Endothelial cell of umbilical vein (primary cell): ENCODE measurements at regions not wholly inside any gene's neighbourhood (a gene's known extent, or its start where the extent isn't known, plus 50 kb on each side); places are given as distances from the start of the nearest gene placed in this dataset.
"Not testable (repeated sequence)": the region's sequence is repeated elsewhere in the genome, so short reads cannot be mapped to it uniquely, and the experiment has no call there.

Source experiments
- BruUV-seq: library from RNA; stranded (reverse); fragments of 400-500 nt; replicated peaks from 2 replicates; lab custom pipeline; 2021; lab: Mats Ljungman, UMichigan
- CTCF ChIA-PET: fragments of 300-600, 350-600 bp; sonication (Branson Sonifier 250); formaldehyde crosslinking; loops from one replicate; lab custom pipeline; 2021; ENCODE audit warnings: antibody characterized with exemption, inconsistent platforms; lab: Charles Lee
- POLR2A ChIA-PET: fragments of 300-600, 350-600 bp; sonication (Branson Sonifier 250); formaldehyde crosslinking; loops from one replicate; lab custom pipeline; 2021; ENCODE audit warnings: antibody characterized with exemption, inconsistent platforms; lab: Charles Lee
- DNase-seq: peaks from one replicate; pipeline ENCODE4 v3.0.0-alpha.2; 2011; ENCODE audit warnings: low read depth, low spot score
- FAIRE-seq: peaks from 2 replicates; lab custom pipeline; 2011; peaks lifted over from hg19 to GRCh38; lab: Jason Lieb, UNC
- H2AFZ ChIP-seq: 2 replicates; pipeline ENCODE4 v1.6.0; 2012; ENCODE audit warnings: low read depth, low read length, control low read depth, inconsistent platforms
- H3K27ac ChIP-seq: 2 replicates; pipeline ENCODE4 v1.5.1; 2011; ENCODE audit warnings: low read depth, mild to moderate bottlenecking, control low read depth, low read length, moderate library complexity; ENCODE audit not compliant: insufficient read depth
- H3K27me3 ChIP-seq, 2 experiments: 2 replicates each; pipeline versions ENCODE4 v1.6.0 to v1.6.1; 2011; ENCODE audit warnings: low read length in 2 of 2, mixed read lengths in 1 of 2; ENCODE audit not compliant: control insufficient read depth in 2 of 2, insufficient read depth in 2 of 2
- H3K36me3 ChIP-seq, 2 experiments: 2 replicates in 1 of 2; 3 replicates in 1 of 2; pipeline ENCODE4 v1.5.1; 2011; ENCODE audit warnings: low read length in 2 of 2, mild to moderate bottlenecking in 1 of 2, moderate library complexity in 1 of 2; ENCODE audit not compliant: control insufficient read depth in 2 of 2, insufficient read depth in 2 of 2; ENCODE audit errors: extremely low read depth in 1 of 2
- H3K4me1 ChIP-seq: 3 replicates; pipeline ENCODE4 v1.5.1; 2011; ENCODE audit warnings: mild to moderate bottlenecking, low read length; ENCODE audit not compliant: control insufficient read depth, insufficient read depth; ENCODE audit errors: extremely low read depth
- H3K4me2 ChIP-seq: 2 replicates; pipeline ENCODE4 v1.6.1; 2011; ENCODE audit warnings: low read length, control low read depth, mixed read lengths; ENCODE audit not compliant: insufficient read depth
- H3K4me3 ChIP-seq, 3 experiments: fragments of 200-600 bp in 1 of 3; sonication (generic), shearing (Covaris generic) in 1 of 3; replicated peaks in 1 of 3; 2 replicates each; pipeline ENCODE4 v1.5.1; 2011 to 2016; ENCODE audit warnings: control low read depth in 3 of 3, low read length in 3 of 3, mild to moderate bottlenecking in 2 of 3, inconsistent platforms in 1 of 3, low read depth in 1 of 3, moderate library complexity in 1 of 3; ENCODE audit not compliant: insufficient read depth in 1 of 3
- H3K79me2 ChIP-seq: 2 replicates; pipeline ENCODE4 v1.6.0; 2012; ENCODE audit warnings: low read length, inconsistent platforms; ENCODE audit not compliant: control insufficient read depth, insufficient read depth
- H3K9ac ChIP-seq: replicated peaks from 2 replicates; pipeline ENCODE3; 2011; ENCODE audit warnings: low read length, control low read depth; ENCODE audit not compliant: insufficient read depth; ENCODE audit errors: extremely low read depth
- H3K9me1 ChIP-seq: replicated peaks from 3 replicates; pipeline ENCODE4 v1.6.0; 2011; ENCODE audit warnings: mild to moderate bottlenecking, low read length; ENCODE audit not compliant: control insufficient read depth, insufficient read depth; ENCODE audit errors: extremely low read depth
- H3K9me3 ChIP-seq: replicated peaks from 2 replicates; pipeline ENCODE4 v1.5.1; 2012; ENCODE audit warnings: low read length, inconsistent platforms; ENCODE audit not compliant: control insufficient read depth, insufficient read depth
- H4K20me1 ChIP-seq: replicated peaks from 2 replicates; pipeline ENCODE3; 2011; ENCODE audit warnings: mild to moderate bottlenecking, low read length; ENCODE audit not compliant: control insufficient read depth, insufficient read depth; ENCODE audit errors: extremely low read depth
- CTCF ChIP-seq, 2 donors: IDR thresholded peaks; 1 replicate in 1 of 2; 2 replicates in 1 of 2; pipeline ENCODE4 v1.5.1; 2011; ENCODE audit warnings: low read length in 2 of 2, mild to moderate bottlenecking in 2 of 2, moderate library complexity in 2 of 2, control low read depth in 1 of 2, inconsistent platforms in 1 of 2, low read depth in 1 of 2; ENCODE audit not compliant: insufficient read depth in 1 of 2; ENCODE audit errors: extremely low read depth in 1 of 2
- EZH2 ChIP-seq: IDR thresholded peaks from 2 replicates; pipeline ENCODE4 v1.6.1; 2012; ENCODE audit warnings: borderline replicate concordance, low read depth, mild to moderate bottlenecking, moderate library complexity, low read length, inconsistent platforms; ENCODE audit not compliant: severe bottlenecking
- FOS ChIP-seq: IDR thresholded peaks from 2 replicates; pipeline ENCODE4 v1.6.1; 2011; ENCODE audit warnings: mild to moderate bottlenecking, low read length, moderate library complexity, borderline replicate concordance; ENCODE audit not compliant: insufficient read depth
- GATA2 ChIP-seq: IDR thresholded peaks from 2 replicates; pipeline ENCODE4 v1.7.0; 2011; ENCODE audit warnings: low read depth, mild to moderate bottlenecking, moderate library complexity, mixed read lengths, low read length; ENCODE audit not compliant: insufficient read length, insufficient read depth
- JUN ChIP-seq: IDR thresholded peaks from 2 replicates; pipeline ENCODE4 v1.6.1; 2011; ENCODE audit warnings: borderline replicate concordance, low read depth; ENCODE audit not compliant: insufficient read length, insufficient read depth
- MAX ChIP-seq: IDR thresholded peaks from 2 replicates; pipeline ENCODE4 v1.6.1; 2011; ENCODE audit not compliant: insufficient read depth, insufficient read length
- MYC ChIP-seq: IDR thresholded peaks from one replicate; pipeline ENCODE4 v1.6.1; 2011; ENCODE audit warnings: mild to moderate bottlenecking, low read depth, low read length
- POLR2A ChIP-seq: IDR thresholded peaks from 2 replicates; pipeline ENCODE4 v1.6.1; 2012; ENCODE audit warnings: low read depth, mild to moderate bottlenecking, control low read depth, low read length
- POLR2AphosphoS5 ChIP-seq: IDR thresholded peaks from 2 replicates; pipeline ENCODE4 v1.6.1; 2012; ENCODE audit warnings: low read depth, mild to moderate bottlenecking, control low read depth, low read length, moderate library complexity; ENCODE audit not compliant: insufficient read depth
- dilution Hi-C: fragments of 300-500 bp; cut with MboI; formaldehyde crosslinking; loops from one replicate; pipeline ENCODE4 v1.15.0; 2019; ENCODE audit warnings: low sequenced_read_pairs; ENCODE audit not compliant: extremely low pct_ligation_motif_present
- intact Hi-C: fragments of 100-400 bp; cut with micrococcal nuclease; formaldehyde crosslinking; loops from one replicate; pipeline ENCODE4 v1.10.0; 2022

DNA sequence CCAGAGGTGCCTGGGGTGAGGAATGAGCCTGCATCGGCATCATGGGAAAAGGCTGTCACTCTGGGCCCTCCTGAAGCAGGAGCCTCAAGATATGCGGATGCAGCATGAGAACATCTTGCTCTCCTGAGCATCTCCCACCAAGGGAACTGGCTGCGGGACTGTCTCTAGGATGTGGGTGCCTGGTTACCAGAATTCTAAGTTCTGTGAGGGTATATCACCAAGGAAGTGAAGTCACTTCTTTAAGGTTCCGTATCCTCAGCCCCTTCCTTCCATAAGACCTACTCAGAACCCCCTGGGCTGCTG is 86.9 kb downstream of the GGTLC2 start:
- Histone ChIP-seq H4K20me1 (no peaks in the 10 kb centered on the region), H3K9ac (no peak overlapping the region), H3K4me3 (no peak overlapping the region), H3K4me2 (no peak overlapping the region), H3K4me1 (no peaks in the 10 kb centered on the region), H2AFZ (no peak overlapping the region), H3K9me3 (no peaks in the 10 kb centered on the region), H3K36me3 (no peaks in the 10 kb centered on the region), H3K27ac (no peak overlapping the region), H3K9me1 (no peaks in the 10 kb centered on the region), H3K27me3 (peaks cover 6 to 15% of the 10 kb centered on the region in 2 experiments), H3K79me2 (no peaks in the 10 kb centered on the region)
- no peak for DNase-seq
- ChIA-PET POLR2A (no interaction called here), CTCF (no interaction called here)
- TF ChIP-seq EZH2 (no peak), POLR2A (no peak), MYC (no peak), JUN (no peak), FOS (no peak), POLR2AphosphoS5 (no peak), CTCF (IDR thresholded peaks at IDR 0.05; ENCODE audit: extremely low read depth in 1 of 2, insufficient read depth in 1 of 2, low read depth in 1 of 2, low read length in 2 of 2) (no peak), MAX (no peak), GATA2 (no peak)
- intact Hi-C loops (no loop called here), dilution Hi-C loops (no loop called here)
- no peak for FAIRE-seq
- no TSS peak for BruUV-seq

DNA sequence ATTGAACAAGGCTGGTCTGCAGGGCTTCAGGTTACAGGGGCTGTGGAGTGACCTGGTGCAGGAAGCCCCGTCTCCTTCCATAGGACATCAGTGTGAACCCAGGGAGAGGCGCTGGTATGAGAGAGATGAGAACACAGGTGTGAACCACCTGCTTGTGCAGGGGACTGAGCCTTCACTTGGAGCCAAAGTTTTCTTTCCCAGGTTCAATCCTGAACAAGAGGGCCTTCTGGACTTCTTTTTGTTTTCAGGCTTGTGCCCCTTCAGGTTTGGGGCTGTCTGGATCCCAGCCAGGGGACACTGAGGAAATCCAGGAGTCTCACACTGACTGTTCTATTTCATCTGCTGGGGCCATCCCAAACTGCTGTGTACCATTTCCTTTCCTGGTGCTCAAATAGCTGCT is 88.6 kb downstream of the GGTLC2 start:
- H2AFZ ChIP-seq, POLR2A ChIA-PET, H3K79me2 ChIP-seq, BruUV-seq, dilution Hi-C loops, FAIRE-seq, H3K4me3 ChIP-seq, intact Hi-C loops, H3K9me1 ChIP-seq, H3K4me1 ChIP-seq, H3K36me3 ChIP-seq, H3K27ac ChIP-seq, CTCF ChIA-PET, H4K20me1 ChIP-seq, H3K4me2 ChIP-seq, H3K9me3 ChIP-seq, H3K9ac ChIP-seq, DNase-seq: not testable (repeated sequence)
- peaks cover 6 to 15% of the 10 kb centered on the region in 2 experiments for H3K27me3 ChIP-seq
